ENCODE measurements at regions not wholly inside any gene's neighbourhood (a gene's known extent, or its start where the extent isn't known, plus 50 kb on each side); places are given as distances from the start of the nearest gene placed in this dataset.

GRCh38 chr10:108791030-108791429 lies 1132.3 kb downstream of the XPNPEP1 start:
- Histone ChIP-seq H3K4me3 (ENCODE audit: extremely low read depth in 1 of 4, insufficient read depth in 2 of 4, low read depth in 3 of 4, low read length in 4 of 4) (no peak overlapping the region), H3K27me3 (replicated peaks in 1 of 4; ENCODE audit: control insufficient read depth in 3 of 4, extremely low read depth in 1 of 4, insufficient read depth in 3 of 4, low read length in 3 of 4) (no peaks in the 10 kb centered on the region), H2AK5ac (ENCODE audit: low read depth, low read length) (no peak overlapping the region), H3K4me1 (replicated peaks in 1 of 4; ENCODE audit: control insufficient read depth in 3 of 4, insufficient read depth in 4 of 4, low read length in 3 of 4) (no peaks in the 10 kb centered on the region), H4K20me1 (replicated peaks in 1 of 2; ENCODE audit: control insufficient read depth in 1 of 2, insufficient read depth in 2 of 2, low read length in 2 of 2) (no peaks in the 10 kb centered on the region), H3K36me3 (ENCODE audit: control insufficient read depth in 2 of 4, insufficient read depth in 4 of 4, low read length in 3 of 4) (no peaks in the 10 kb centered on the region), H3K56ac (replicated peaks; ENCODE audit: insufficient read length, low read depth, low read length) (no peak overlapping the region), H2BK120ac (replicated peaks; ENCODE audit: low read depth, low read length) (no peak overlapping the region), H3K4ac (replicated peaks; ENCODE audit: insufficient read length, low read depth, low read length) (no peak overlapping the region), H3K79me2 (ENCODE audit: control insufficient read depth in 1 of 2, insufficient read depth in 2 of 2, low read length in 2 of 2) (no peaks in the 10 kb centered on the region), H4K5ac (ENCODE audit: insufficient read length, low read depth, low read length) (no peak overlapping the region), H3K23ac (ENCODE audit: insufficient read length) (no peak overlapping the region), H3K9me3 (ENCODE audit: insufficient read depth in 2 of 2, low read depth in 1 of 2, low read length in 1 of 2) (peaks cover 0 to 7% of the 10 kb centered on the region in 2 experiments; a peak in 1 of 4 replicates), H3K14ac (ENCODE audit: insufficient read length) (no peak overlapping the region), H3K79me1 (ENCODE audit: low read depth, low read length) (no peaks in the 10 kb centered on the region), H2BK20ac (ENCODE audit: low read length) (no peak overlapping the region), H2AFZ (ENCODE audit: low read length) (no peak overlapping the region), H3K27ac (ENCODE audit: low read depth, low read length) (no peak overlapping the region), H3K9ac (replicated peaks in 1 of 4; ENCODE audit: extremely low read depth in 1 of 4, low read depth in 3 of 4, low read length in 3 of 4) (no peak overlapping the region), H2BK5ac (ENCODE audit: low read depth, low read length) (no peak overlapping the region), H4K91ac (replicated peaks; ENCODE audit: insufficient read length, low read length) (no peak overlapping the region), H3K18ac (ENCODE audit: extremely low read depth, low read length) (no peak overlapping the region), H3K4me2 (ENCODE audit: insufficient read depth in 1 of 2, low read depth in 2 of 2, low read length in 2 of 2) (no peak overlapping the region), H2BK12ac (ENCODE audit: low read depth, low read length) (no peak overlapping the region), H2BK15ac (ENCODE audit: low read length) (no peak overlapping the region), H3K23me2 (ENCODE audit: low read depth, low read length) (no peaks in the 10 kb centered on the region), H4K8ac (ENCODE audit: extremely low read depth, insufficient read depth, low read length) (no peak overlapping the region)
- TF ChIP-seq RXRA (IDR thresholded peaks at IDR 0.05; ENCODE audit: insufficient read depth, low read depth, low read length) (no peak), CHD2 (IDR thresholded peaks at IDR 0.05; ENCODE audit: low read length) (no peak), ATF3 (IDR thresholded peaks at IDR 0.05; ENCODE audit: insufficient read depth, low read depth, low read length) (no peak)
- DNase-seq (ENCODE audit: low read depth in 1 of 2, low spot score in 2 of 2) (no peak), FAIRE-seq (no peak)
- ChIA-PET POLR2A (ENCODE audit: partially characterized antibody) (no interaction called here), CTCF (ENCODE audit: partially characterized antibody) (interaction anchor here (0.5 kb wide), 1 partner anchor 234 kb away, joined by 3 read pairs; no protein-coding TSS in a partner anchor)
- WGBS, 2 experiments (ENCODE audit: extremely low coverage in 1 of 2, insufficient coverage in 1 of 2, insufficient read length in 1 of 2, insufficient replicate concordance in 2 of 2, low coverage in 1 of 2, low lambda C conversion rate in 2 of 2, missing lambda C conversion rate in 1 of 2), result 99% methylated on average over 4 of the region's 4 CpGs; no CpG with 5 or more reads in 1 of the 2 experiments
